ENCODE measurements at regions not wholly inside any gene's neighbourhood (a gene's known extent, or its start where the extent isn't known, plus 50 kb on each side); places are given as distances from the start of the nearest gene placed in this dataset.
"Not testable (repeated sequence)": the region's sequence is repeated elsewhere in the genome, so short reads cannot be mapped to it uniquely, and the experiment has no call there.

DNA sequence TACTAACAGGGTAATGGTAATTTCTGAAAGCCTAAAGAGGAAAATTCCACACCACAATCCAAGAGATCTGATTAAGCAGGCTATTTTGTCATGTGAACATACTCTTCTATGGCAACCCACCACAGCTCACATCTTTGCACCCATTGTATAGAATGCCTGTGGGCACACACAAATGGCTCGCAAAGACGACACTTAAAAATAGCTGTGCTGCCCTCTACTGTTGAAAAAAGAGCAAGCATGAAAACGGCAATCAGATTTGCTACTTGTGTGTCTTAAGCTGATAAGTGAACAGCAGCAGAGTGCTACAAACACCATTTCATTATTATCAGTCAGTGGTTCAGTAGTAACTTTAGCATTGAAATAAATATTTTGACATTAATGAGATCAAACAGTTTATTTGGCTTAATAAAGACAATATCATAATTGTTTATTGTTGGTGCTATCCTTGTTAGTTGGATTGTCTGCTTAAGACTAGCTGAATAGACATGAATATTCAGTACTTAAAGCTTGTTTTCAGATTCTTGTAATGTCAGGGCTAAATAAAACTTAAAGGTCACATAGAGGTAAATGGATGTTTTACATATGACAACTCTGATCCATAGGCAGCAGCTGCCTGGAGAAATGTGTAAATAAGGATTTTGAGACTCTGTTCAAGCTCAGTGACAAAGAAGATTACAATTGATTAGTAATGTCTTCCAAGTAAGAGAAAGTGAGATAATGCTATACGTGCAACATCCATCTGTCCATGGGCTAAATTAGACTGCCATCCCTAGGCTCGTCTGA lies 199.1 kb downstream of the LRRN1 start:
- TF ChIP-seq POLR2A (IDR thresholded peaks at IDR 0.05; ENCODE audit: low read length): no peak
- TF ChIP-seq GATA1 (IDR thresholded peaks at IDR 0.05; ENCODE audit: low read depth, low read length): no peak
- DNase-seq: peak; percentile 73 to 79

DNA sequence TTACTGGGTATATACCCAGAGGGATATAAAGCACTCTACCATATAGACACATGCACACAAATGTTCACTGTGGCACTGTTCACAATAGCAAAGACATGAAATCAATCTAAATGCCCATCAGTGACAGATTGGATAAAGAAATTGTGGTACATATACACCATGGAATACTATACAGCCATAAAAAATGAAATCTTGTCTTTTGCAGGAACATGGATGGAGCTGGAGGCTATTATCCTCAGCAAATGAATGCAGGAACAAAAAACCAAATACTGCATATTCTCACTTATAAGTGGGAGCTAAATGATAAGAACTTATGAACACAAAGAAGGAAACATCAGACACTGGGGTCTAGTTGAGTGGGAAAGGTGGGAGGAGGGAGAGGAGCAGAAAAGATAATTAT lies 200.1 kb downstream of the LRRN1 start:
- DNase-seq: not testable (repeated sequence)

DNA sequence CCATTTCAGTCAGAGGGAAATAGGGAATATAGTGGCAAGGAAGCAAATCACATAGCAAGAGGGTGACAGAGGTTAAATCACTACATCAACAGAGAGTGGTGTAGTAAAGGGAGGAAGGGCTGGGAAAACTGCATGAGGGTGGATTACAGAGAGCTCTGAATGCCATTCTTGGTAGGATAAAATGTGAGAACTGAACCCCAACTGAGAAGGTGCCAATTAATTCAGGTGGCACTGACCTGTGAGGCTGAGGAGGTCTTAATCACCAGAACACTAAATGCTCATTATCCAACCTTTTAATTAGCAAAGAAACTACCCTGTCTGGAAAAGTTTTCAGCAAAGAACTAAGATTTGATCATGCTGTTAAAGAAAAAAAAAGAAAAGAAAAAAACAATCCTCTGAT lies 202.7 kb downstream of the LRRN1 start:
- TF ChIP-seq GATA1 (IDR thresholded peaks at IDR 0.05; ENCODE audit: low read depth, low read length) (no peak), POLR2A (IDR thresholded peaks at IDR 0.05; ENCODE audit: low read length) (no peak)
- no peak for DNase-seq

DNA sequence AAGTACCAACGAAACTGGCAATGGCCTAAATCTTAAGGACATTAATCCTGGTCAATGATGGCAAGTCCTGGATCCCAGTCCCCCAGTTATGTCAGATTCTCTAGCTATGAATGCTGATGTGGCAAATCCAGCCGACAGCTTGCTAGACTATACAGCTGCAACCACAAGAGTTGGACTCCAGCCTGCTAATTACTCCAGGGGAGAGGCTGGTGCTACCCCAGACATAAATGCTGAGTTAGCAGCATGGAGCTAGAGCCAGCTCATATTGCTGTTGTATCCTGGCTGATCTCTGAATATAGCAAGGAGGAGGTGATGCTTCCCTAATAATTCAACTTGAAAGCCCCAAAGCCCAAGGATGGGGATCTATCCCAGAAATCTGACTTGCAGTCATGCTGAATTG lies 207.1 kb downstream of the LRRN1 start:
- no peak for DNase-seq
- TF ChIP-seq GATA1 (IDR thresholded peaks at IDR 0.05; ENCODE audit: low read depth, low read length) (no peak), POLR2A (IDR thresholded peaks at IDR 0.05; ENCODE audit: low read length) (no peak)

- no peak for DNase-seq
- TF ChIP-seq POLR2A (IDR thresholded peaks at IDR 0.05; ENCODE audit: low read length): no peak
- TF ChIP-seq GATA1 (IDR thresholded peaks at IDR 0.05; ENCODE audit: low read depth, low read length): no peak
These were observed 209.0 kb downstream of the LRRN1 start for GRCh38 chr3:4008205-4008604.

- TF ChIP-seq GATA1 (IDR thresholded peaks at IDR 0.05; ENCODE audit: low read depth, low read length) (no peak), POLR2A (IDR thresholded peaks at IDR 0.05; ENCODE audit: low read length) (no peak)
- DNase-seq: no peak
These were observed 211.9 kb downstream of the LRRN1 start for GRCh38 chr3:4011166-4011565.

DNA sequence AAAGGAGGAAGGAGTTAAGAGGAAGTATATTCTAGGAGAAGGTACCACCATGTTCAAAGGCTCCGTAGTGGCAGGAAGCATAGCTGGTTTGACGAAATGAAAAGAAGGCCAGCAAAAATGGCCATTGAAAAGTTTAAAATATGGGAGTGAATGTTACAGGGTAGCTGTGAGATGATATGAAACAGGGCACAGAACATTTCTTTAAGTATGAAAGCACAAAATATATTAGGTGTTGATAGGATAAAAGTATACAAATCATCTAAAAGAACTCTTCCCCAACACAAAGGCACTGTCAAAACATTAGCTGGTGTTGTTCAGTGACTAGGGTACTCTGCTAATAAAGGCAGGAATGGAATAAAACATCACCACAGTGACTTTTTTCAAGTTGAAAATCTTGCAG lies 216.2 kb downstream of the LRRN1 start:
- TF ChIP-seq GATA1 (IDR thresholded peaks at IDR 0.05; ENCODE audit: low read depth, low read length) (no peak), POLR2A (IDR thresholded peaks at IDR 0.05; ENCODE audit: low read length) (no peak)
- no peak for DNase-seq

DNA sequence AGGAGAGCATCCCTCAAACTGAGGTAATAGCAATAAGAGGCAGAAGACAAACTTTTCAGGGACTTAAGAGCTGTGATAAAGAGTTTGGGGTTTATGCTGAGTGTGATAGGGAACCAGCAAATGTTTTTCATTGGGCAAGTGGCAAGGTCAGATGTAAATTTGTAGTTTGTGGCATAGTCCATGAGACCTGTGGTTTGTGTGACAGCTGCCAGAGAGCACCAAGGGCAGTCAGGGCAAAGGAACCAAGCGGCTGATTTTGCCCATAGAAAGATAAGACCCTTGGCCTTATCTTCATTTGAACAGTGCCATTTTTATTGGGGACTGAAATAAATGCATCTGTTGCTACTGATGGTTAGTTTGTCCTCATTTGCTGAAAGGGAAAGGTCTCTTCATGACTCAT lies 220.3 kb downstream of the LRRN1 start:
- DNase-seq: peak in 1 of 2 experiments; percentile 8
- no peak for TF ChIP-seq GATA1 (IDR thresholded peaks at IDR 0.05; ENCODE audit: low read depth, low read length)
- no peak for TF ChIP-seq POLR2A (IDR thresholded peaks at IDR 0.05; ENCODE audit: low read length)

DNA sequence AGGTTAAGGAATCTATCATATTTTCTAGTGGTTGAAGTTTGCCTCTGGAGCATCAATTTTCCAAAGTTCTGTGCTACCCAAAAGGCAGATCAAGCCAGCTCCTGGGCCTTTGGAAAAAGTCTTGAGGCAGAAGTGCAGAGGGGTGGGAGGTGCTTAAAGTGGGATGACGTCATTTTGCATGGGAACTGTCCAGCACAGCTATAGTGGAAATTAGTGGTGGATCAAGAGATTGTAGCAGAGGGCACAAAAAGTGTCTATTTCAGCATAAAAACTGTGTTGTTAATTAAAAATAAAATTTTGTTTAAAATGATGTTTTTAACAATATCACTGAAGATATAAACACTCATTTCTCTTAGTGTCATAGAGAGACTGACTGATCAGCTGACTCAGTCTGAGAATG lies 221.9 kb downstream of the LRRN1 start:
- no peak for TF ChIP-seq POLR2A (IDR thresholded peaks at IDR 0.05; ENCODE audit: low read length)
- no peak for TF ChIP-seq GATA1 (IDR thresholded peaks at IDR 0.05; ENCODE audit: low read depth, low read length)
- peak; percentile 5 to 13 for DNase-seq

DNA sequence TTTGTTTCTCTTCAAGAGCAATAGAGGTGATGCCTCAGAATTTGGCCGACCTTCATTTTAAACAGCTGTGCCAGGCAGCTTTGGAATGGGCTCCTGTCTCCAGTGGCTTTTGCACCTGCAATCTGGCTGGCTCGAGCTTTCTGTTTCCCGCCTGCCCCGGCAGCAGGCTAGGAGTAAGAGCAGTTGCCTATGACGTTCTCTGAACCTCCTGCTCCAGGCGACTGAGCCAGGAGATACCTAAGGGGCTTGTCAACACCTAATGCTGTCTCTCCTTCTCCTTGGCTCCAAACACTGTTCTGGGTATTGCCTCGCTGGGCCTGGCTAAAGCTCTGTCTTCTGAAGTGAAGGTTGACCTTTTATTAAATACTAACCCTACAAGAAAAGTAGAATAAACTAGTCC lies 229.9 kb downstream of the LRRN1 start:
- TF ChIP-seq POLR2A (IDR thresholded peaks at IDR 0.05; ENCODE audit: low read length): no peak
- TF ChIP-seq GATA1 (IDR thresholded peaks at IDR 0.05; ENCODE audit: low read depth, low read length): no peak
- DNase-seq: no peak

GRCh38 chr3:4030624-4031023 lies 231.4 kb downstream of the LRRN1 start:
- DNase-seq: no peak
- no peak for TF ChIP-seq GATA1 (IDR thresholded peaks at IDR 0.05; ENCODE audit: low read depth, low read length)
- TF ChIP-seq POLR2A (IDR thresholded peaks at IDR 0.05; ENCODE audit: low read length): no peak

GRCh38 chr3:4033296-4033695 lies 234.1 kb downstream of the LRRN1 start:
- DNase-seq: no peak
- no peak for TF ChIP-seq GATA1 (IDR thresholded peaks at IDR 0.05; ENCODE audit: low read depth, low read length)

- TF ChIP-seq GATA1 (IDR thresholded peaks at IDR 0.05; ENCODE audit: low read depth, low read length): no peak
- no peak for TF ChIP-seq POLR2A (IDR thresholded peaks at IDR 0.05; ENCODE audit: low read length)
- no peak for DNase-seq
These were observed 236.8 kb downstream of the LRRN1 start for GRCh38 chr3:4036046-4036445.

GRCh38 chr3:4038351-4038750 lies 239.1 kb downstream of the LRRN1 start:
- DNase-seq: no peak
- TF ChIP-seq GATA1 (IDR thresholded peaks at IDR 0.05; ENCODE audit: low read depth, low read length) (no peak), POLR2A (IDR thresholded peaks at IDR 0.05; ENCODE audit: low read length) (no peak)

DNA sequence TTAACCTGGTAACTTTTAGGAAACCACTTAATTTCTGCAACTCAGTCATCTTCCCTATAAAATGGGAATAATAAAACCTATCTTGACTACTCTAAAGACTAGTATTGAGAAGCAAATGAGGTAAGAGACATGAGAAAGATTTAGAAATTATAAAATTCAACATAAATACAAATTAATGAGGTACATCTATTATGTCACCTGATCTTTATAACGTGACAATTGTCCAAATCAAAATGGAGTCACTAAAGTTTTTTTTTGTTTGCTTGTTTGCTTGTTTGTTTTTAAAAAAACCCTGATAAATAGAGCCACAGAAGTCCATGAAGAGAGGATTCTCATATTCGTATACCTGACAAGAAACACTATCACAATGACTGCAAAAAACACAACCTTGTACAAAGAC lies 242.8 kb downstream of the LRRN1 start:
- DNase-seq: no peak
- TF ChIP-seq POLR2A (IDR thresholded peaks at IDR 0.05; ENCODE audit: low read length) (no peak), GATA1 (IDR thresholded peaks at IDR 0.05; ENCODE audit: low read depth, low read length) (no peak)

DNA sequence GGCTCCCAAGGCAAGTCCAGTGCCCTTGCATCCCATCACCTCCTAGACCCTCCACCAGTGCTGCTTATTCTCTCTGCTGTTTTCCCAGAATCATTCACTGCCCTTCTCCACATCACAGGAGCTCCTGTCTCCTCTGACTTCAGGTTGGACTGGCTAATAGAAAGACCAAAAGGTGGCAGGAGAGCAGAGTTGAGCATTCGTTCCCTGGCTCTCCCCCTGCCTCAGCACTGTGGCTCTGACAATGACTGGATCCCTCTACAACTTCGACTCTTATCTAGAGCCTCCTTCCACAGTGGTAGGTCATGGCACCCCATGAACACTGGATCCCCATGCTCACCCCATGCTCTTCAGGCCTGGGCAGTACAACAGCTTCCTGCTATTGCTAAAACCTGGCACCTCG lies 243.6 kb downstream of the LRRN1 start:
- no peak for TF ChIP-seq GATA1 (IDR thresholded peaks at IDR 0.05; ENCODE audit: low read depth, low read length)
- TF ChIP-seq POLR2A (IDR thresholded peaks at IDR 0.05; ENCODE audit: low read length): no peak
- DNase-seq: no peak
